HEK293 (cell line): ENCODE measurements at regions not wholly inside any gene's neighbourhood (a gene's known extent, or its start where the extent isn't known, plus 50 kb on each side); places are given as distances from the start of the nearest gene placed in this dataset.

Experiments
- CTCF ChIA-PET: fragments of 350-600 bp; formaldehyde crosslinking; extraction: SDS; loops from one replicate; lab custom pipeline; 2021; ENCODE audit warnings: antibody characterized with exemption; lab: Yijun Ruan, JAX
- POLR2A ChIA-PET: fragments of 300-600 bp; formaldehyde crosslinking; extraction: SDS; loops from one replicate; lab custom pipeline; 2020; ENCODE audit warnings: antibody characterized with exemption, inconsistent platforms; lab: Yijun Ruan, JAX
- H3K27ac ChIP-seq: fragments of 200-500 bp; sonication (Bioruptor generic); 2 replicates; pipeline ENCODE4 v1.5.1; 2014; ENCODE audit warnings: low read depth, low read length, control low read depth, inconsistent platforms; ENCODE audit errors: extremely low read depth
- H3K36me3 ChIP-seq, 2 experiments: fragments of 200-500 bp in 1 of 2; sonication (Bioruptor generic) in 1 of 2; 1 replicate in 1 of 2; 2 replicates in 1 of 2; pipeline ENCODE4 v1.5.1; 2014 to 2017; ENCODE audit warnings: inconsistent platforms in 2 of 2, low read length in 2 of 2; ENCODE audit not compliant: control insufficient read depth in 2 of 2, insufficient read depth in 1 of 2
- H3K4me1 ChIP-seq: fragments of 200-500 bp; sonication (Bioruptor generic); 2 replicates; pipeline ENCODE4 v1.5.1; 2014; ENCODE audit warnings: mild to moderate bottlenecking, low read length, inconsistent platforms; ENCODE audit not compliant: control insufficient read depth, insufficient read depth
- H3K4me3 ChIP-seq: 2 replicates; pipeline ENCODE4 v1.5.1; 2011; ENCODE audit warnings: low read depth, mild to moderate bottlenecking, control low read depth, low read length, moderate library complexity
- H3K9me3 ChIP-seq: fragments of 200-500 bp; sonication (Bioruptor generic); 2 replicates; pipeline ENCODE4 v1.5.1; 2014; ENCODE audit warnings: low read depth, low read length, inconsistent platforms; ENCODE audit not compliant: control insufficient read depth, insufficient read depth
- KLF9 ChIP-seq: fragments of 450-650 bp; formaldehyde crosslinking; IDR thresholded peaks from 2 replicates; pipeline ENCODE4 v1.5.1; 2016; ENCODE audit warnings: missing biosample characterization, missing genetic modification characterization, low read depth
- TRIM28 ChIP-seq: IDR thresholded peaks from 2 replicates; pipeline ENCODE4 v1.6.1; 2011; ENCODE audit warnings: low read length, control low read depth, borderline replicate concordance
- ZNF16 ChIP-seq: fragments of 450-650 bp; formaldehyde crosslinking; IDR thresholded peaks from 2 replicates; pipeline ENCODE4 v1.5.1; 2016; ENCODE audit warnings: low read depth, missing biosample characterization, missing genetic modification characterization
- ZNF274 ChIP-seq, 2 experiments: fragments of 200-500 bp in 1 of 2; fragments of 450-650 bp in 1 of 2; sonication (Bioruptor generic) in 1 of 2; formaldehyde crosslinking in 1 of 2; IDR thresholded peaks; 2 replicates each; pipeline versions ENCODE4 v1.5.1 to v1.6.1; 2014 to 2016; ENCODE audit warnings: borderline replicate concordance in 1 of 2, inconsistent platforms in 1 of 2, low read length in 1 of 2, missing biosample characterization in 1 of 2, missing genetic modification characterization in 1 of 2
- ZNF341 ChIP-seq: fragments of 450-650 bp; formaldehyde crosslinking; IDR thresholded peaks from 2 replicates; pipeline ENCODE4; 2016; ENCODE audit warnings: low read depth, missing biosample characterization, missing genetic modification characterization
- ZNF350 ChIP-seq: fragments of 450-650 bp; formaldehyde crosslinking; IDR thresholded peaks from 2 replicates; pipeline ENCODE4 v1.5.0; 2017; ENCODE audit warnings: missing biosample characterization, mild to moderate bottlenecking, missing genetic modification characterization
- ZNF426 ChIP-seq: fragments of 450-650 bp; formaldehyde crosslinking; IDR thresholded peaks from 2 replicates; pipeline ENCODE4 v1.5.1; 2017; ENCODE audit warnings: missing biosample characterization, missing genetic modification characterization, mild to moderate bottlenecking, inconsistent platforms, moderate library complexity
- ZNF433 ChIP-seq: fragments of 450-650 bp; formaldehyde crosslinking; IDR thresholded peaks from 2 replicates; pipeline ENCODE4 v1.5.1; 2016; ENCODE audit warnings: missing biosample characterization, missing genetic modification characterization, low read depth
- ZNF654 ChIP-seq: fragments of 450-650 bp; formaldehyde crosslinking; IDR thresholded peaks from 2 replicates; pipeline ENCODE4 v1.5.1; 2016; ENCODE audit warnings: low read depth, missing biosample characterization, missing genetic modification characterization
- ZNF785 ChIP-seq: fragments of 450-650 bp; formaldehyde crosslinking; IDR thresholded peaks from 2 replicates; pipeline ENCODE4 v1.5.1; 2016; ENCODE audit warnings: missing biosample characterization, missing genetic modification characterization
- ZNF791 ChIP-seq: fragments of 450-650 bp; formaldehyde crosslinking; IDR thresholded peaks from 2 replicates; pipeline ENCODE4 v1.5.1; 2016; ENCODE audit warnings: missing biosample characterization, missing genetic modification characterization
- TF ChIP-seq, protein P1 (sequence below): fragments of 450-650 bp; formaldehyde crosslinking; IDR thresholded peaks from 2 replicates; pipeline ENCODE4 v1.5.1; 2017; ENCODE audit warnings: missing biosample characterization, missing genetic modification characterization
- TF ChIP-seq, protein P2 (sequence below): fragments of 450-650 bp; formaldehyde crosslinking; IDR thresholded peaks from 2 replicates; pipeline ENCODE4 v1.5.1; 2016; ENCODE audit warnings: missing biosample characterization, missing genetic modification characterization
- TF ChIP-seq, protein P3 (sequence below): sonication (generic); formaldehyde crosslinking; IDR thresholded peaks from 2 replicates; pipeline ENCODE4 v1.8.1; 2022; ENCODE audit warnings: mild to moderate bottlenecking, moderate library complexity, missing genetic modification reagents
- TF ChIP-seq, protein P4 (sequence below): fragments of 450-650 bp; formaldehyde crosslinking; IDR thresholded peaks from 2 replicates; pipeline ENCODE4 v1.5.1; 2016; ENCODE audit warnings: missing biosample characterization, missing genetic modification characterization, borderline replicate concordance

DNA sequence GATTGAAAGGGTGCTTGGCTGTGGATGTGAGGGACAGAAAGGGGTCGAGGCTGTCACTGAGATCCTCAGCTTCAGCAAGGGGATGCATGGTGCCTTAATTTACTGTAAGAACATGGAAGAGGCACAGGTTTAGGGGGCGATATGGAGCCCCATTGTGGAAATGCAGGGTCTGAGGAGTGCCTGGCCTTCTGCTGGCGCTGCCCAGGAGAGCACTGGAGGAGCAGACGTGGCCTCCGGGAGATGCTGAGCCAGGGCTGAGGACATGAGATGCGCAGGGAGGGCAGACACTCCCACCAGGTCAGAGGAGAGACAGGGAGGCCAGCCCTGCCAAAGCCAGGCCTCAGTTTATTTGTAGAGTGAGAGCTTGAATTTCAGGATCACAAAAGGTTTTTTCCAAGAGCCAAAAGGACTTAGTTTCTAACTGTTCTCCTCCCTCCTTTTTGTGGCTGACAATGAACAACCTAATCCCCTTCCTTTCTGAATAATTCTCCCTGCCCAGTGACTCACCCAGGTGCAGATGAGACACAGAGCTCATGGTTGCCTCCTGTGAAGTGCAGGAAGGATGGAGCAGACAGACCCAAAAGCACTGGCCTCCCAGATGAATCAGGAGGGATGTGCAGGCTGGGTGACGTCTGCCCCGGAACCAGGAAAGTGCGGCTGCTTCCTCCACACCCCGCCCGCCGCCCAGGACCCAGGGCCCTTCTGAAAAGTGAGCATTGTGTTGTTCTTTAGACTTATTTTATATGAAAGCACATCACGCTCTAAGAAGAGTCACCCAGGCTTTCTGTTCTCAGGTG, 73.0 kb upstream of the TMPRSS2 start:
- Histone ChIP-seq H3K36me3 (no peaks in the 10 kb centered on the region; a peak in 1 of 3 replicates), H3K27ac (no peak overlapping the region), H3K9me3 (no peaks in the 10 kb centered on the region), H3K4me3 (no peak overlapping the region), H3K4me1 (no peaks in the 10 kb centered on the region)
- ChIA-PET POLR2A (interaction anchor here (0.6 kb wide), 1 partner anchor 11 kb away, joined by 7 read pairs; no protein-coding TSS in a partner anchor), CTCF (interaction anchor here (0.6 to 1.2 kb wide), 4 partner anchors 9 to 447 kb away, joined by 3 to 5 read pairs (median 3); no protein-coding TSS in a partner anchor)
- TF ChIP-seq, protein P1, sequence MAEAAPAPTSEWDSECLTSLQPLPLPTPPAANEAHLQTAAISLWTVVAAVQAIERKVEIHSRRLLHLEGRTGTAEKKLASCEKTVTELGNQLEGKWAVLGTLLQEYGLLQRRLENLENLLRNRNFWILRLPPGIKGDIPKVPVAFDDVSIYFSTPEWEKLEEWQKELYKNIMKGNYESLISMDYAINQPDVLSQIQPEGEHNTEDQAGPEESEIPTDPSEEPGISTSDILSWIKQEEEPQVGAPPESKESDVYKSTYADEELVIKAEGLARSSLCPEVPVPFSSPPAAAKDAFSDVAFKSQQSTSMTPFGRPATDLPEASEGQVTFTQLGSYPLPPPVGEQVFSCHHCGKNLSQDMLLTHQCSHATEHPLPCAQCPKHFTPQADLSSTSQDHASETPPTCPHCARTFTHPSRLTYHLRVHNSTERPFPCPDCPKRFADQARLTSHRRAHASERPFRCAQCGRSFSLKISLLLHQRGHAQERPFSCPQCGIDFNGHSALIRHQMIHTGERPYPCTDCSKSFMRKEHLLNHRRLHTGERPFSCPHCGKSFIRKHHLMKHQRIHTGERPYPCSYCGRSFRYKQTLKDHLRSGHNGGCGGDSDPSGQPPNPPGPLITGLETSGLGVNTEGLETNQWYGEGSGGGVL (tag by site-specific recombination): no peak
- TF ChIP-seq, protein P2, sequence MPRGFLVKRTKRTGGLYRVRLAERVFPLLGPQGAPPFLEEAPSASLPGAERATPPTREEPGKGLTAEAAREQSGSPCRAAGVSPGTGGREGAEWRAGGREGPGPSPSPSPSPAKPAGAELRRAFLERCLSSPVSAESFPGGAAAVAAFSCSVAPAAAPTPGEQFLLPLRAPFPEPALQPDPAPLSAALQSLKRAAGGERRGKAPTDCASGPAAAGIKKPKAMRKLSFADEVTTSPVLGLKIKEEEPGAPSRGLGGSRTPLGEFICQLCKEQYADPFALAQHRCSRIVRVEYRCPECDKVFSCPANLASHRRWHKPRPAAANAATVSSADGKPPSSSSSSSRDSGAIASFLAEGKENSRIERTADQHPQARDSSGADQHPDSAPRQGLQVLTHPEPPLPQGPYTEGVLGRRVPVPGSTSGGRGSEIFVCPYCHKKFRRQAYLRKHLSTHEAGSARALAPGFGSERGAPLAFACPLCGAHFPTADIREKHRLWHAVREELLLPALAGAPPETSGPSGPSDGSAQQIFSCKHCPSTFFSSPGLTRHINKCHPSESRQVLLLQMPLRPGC (tag by site-specific recombination): no peak
- TF ChIP-seq, protein P3, sequence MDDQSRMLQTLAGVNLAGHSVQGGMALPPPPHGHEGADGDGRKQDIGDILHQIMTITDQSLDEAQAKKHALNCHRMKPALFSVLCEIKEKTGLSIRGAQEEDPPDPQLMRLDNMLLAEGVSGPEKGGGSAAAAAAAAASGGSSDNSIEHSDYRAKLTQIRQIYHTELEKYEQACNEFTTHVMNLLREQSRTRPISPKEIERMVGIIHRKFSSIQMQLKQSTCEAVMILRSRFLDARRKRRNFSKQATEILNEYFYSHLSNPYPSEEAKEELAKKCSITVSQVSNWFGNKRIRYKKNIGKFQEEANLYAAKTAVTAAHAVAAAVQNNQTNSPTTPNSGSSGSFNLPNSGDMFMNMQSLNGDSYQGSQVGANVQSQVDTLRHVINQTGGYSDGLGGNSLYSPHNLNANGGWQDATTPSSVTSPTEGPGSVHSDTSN (CRISPR knock-in tag): no peak
- TF ChIP-seq ZNF785 (tag by site-specific recombination): no peak

DNA sequence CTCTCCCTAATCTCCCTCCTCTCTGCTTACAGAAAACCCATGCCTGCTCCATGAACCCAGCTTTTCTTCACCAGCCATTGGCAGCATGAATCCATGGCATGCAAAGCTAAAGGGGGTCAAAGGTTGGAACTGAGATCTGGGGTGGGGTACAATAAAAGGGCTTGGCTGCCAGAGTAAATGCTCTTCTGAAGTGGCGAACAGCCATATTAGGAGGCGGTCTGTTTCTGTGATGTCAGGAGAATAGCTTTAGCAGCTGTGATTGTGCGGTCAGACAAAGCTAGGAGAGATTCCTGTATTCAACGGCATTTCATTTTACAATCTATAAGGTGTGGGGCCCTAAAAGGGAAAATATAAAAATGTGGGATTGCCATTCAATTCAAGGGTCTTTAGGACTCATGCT, 71.7 kb upstream of the TMPRSS2 start:
- Histone ChIP-seq H3K27ac (no peak overlapping the region), H3K4me1 (no peaks in the 10 kb centered on the region), H3K4me3 (no peak overlapping the region), H3K9me3 (no peaks in the 10 kb centered on the region), H3K36me3 (no peaks in the 10 kb centered on the region; a peak in 1 of 3 replicates)
- POLR2A ChIA-PET: no interaction called here
- CTCF ChIA-PET: interaction anchor here (0.7 to 1.2 kb wide), 3 partner anchors 446 to 460 kb away, joined by 3 read pairs; no protein-coding TSS in a partner anchor
- TF ChIP-seq, protein P4, sequence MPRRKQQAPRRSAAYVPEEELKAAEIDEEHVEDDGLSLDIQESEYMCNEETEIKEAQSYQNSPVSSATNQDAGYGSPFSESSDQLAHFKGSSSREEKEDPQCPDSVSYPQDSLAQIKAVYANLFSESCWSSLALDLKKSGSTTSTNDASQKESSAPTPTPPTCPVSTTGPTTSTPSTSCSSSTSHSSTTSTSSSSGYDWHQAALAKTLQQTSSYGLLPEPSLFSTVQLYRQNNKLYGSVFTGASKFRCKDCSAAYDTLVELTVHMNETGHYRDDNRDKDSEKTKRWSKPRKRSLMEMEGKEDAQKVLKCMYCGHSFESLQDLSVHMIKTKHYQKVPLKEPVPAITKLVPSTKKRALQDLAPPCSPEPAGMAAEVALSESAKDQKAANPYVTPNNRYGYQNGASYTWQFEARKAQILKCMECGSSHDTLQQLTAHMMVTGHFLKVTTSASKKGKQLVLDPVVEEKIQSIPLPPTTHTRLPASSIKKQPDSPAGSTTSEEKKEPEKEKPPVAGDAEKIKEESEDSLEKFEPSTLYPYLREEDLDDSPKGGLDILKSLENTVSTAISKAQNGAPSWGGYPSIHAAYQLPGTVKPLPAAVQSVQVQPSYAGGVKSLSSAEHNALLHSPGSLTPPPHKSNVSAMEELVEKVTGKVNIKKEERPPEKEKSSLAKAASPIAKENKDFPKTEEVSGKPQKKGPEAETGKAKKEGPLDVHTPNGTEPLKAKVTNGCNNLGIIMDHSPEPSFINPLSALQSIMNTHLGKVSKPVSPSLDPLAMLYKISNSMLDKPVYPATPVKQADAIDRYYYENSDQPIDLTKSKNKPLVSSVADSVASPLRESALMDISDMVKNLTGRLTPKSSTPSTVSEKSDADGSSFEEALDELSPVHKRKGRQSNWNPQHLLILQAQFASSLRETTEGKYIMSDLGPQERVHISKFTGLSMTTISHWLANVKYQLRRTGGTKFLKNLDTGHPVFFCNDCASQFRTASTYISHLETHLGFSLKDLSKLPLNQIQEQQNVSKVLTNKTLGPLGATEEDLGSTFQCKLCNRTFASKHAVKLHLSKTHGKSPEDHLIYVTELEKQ (tag by site-specific recombination): no peak
- TF ChIP-seq ZNF274 (IDR thresholded peaks at IDR 0.05; ENCODE audit: low read length) (no peak), ZNF274 (tag by site-specific recombination; IDR thresholded peaks at IDR 0.05; ENCODE audit: borderline replicate concordance) (no peak), ZNF791 (tag by site-specific recombination) (no peak), ZNF433 (no peak), ZNF426 (tag by site-specific recombination) (no peak), TRIM28 (no peak), ZNF16 (no peak), KLF9 (tag by site-specific recombination) (no peak), ZNF654 (tag by site-specific recombination) (no peak), ZNF350 (no peak), ZNF341 (no peak)
